GM23338 (cell line): ENCODE measurements at regions not wholly inside any gene's neighbourhood (a gene's known extent, or its start where the extent isn't known, plus 50 kb on each side); places are given as distances from the start of the nearest gene placed in this dataset.

Source experiments
- ATAC-seq: fragments of 200-7000 bp; cut with Tn5 transposase; 3 replicates; pipeline ENCODE4 v1.9.1; 2020
- DNase-seq: peaks from one replicate; pipeline ENCODE4 v3.0.0-alpha.2; 2015; ENCODE audit warnings: low spot score
- H2AFZ ChIP-seq: fragments of 200-600 bp; sonication (generic); 2 replicates; pipeline ENCODE4 v1.8.0; 2016; ENCODE audit warnings: antibody characterized with exemption, mild to moderate bottlenecking, moderate library complexity
- H3F3A ChIP-seq: fragments of 200-600 bp; sonication (generic); replicated peaks from 2 replicates; pipeline ENCODE4 v1.8.0; 2017; ENCODE audit warnings: antibody characterized with exemption, mixed run types, low read depth
- H3K27ac ChIP-seq: fragments of 200-600 bp; sonication (generic); 2 replicates; pipeline ENCODE4 v1.6.1; 2016; ENCODE audit warnings: low read depth
- H3K27me3 ChIP-seq: fragments of 200-600 bp; sonication (generic); 2 replicates; pipeline ENCODE4 v1.8.0; 2016; ENCODE audit warnings: mild to moderate bottlenecking, mixed run types, moderate library complexity; ENCODE audit not compliant: insufficient read depth
- H3K36me3 ChIP-seq: fragments of 200-600 bp; sonication (generic); 2 replicates; pipeline ENCODE4 v1.8.0; 2016; ENCODE audit warnings: mild to moderate bottlenecking; ENCODE audit not compliant: insufficient read depth
- H3K4me1 ChIP-seq: fragments of 200-600 bp; sonication (generic); 2 replicates; pipeline ENCODE4 v1.8.0; 2016; ENCODE audit warnings: mild to moderate bottlenecking, moderate library complexity; ENCODE audit not compliant: insufficient read depth
- H3K4me2 ChIP-seq: fragments of 200-600 bp; sonication (generic); 2 replicates; pipeline ENCODE4 v1.7.1; 2017; ENCODE audit warnings: mixed run types
- H3K4me3 ChIP-seq: fragments of 200-600 bp; sonication (generic); 2 replicates; pipeline ENCODE4 v1.6.1; 2016; ENCODE audit warnings: mixed run types
- H3K79me2 ChIP-seq: fragments of 200-600 bp; sonication (generic); replicated peaks from 2 replicates; pipeline ENCODE4 v1.8.0; 2017; ENCODE audit warnings: mild to moderate bottlenecking; ENCODE audit not compliant: insufficient read depth
- H3K9me2 ChIP-seq: fragments of 200-600 bp; sonication (generic); 2 replicates; pipeline ENCODE4 v1.8.0; 2017; ENCODE audit not compliant: insufficient read depth
- H4K20me1 ChIP-seq: fragments of 200-600 bp; sonication (generic); replicated peaks from 2 replicates; pipeline ENCODE4 v1.8.0; 2017; ENCODE audit warnings: mild to moderate bottlenecking; ENCODE audit not compliant: insufficient read depth
- H3K27ac Mint-ChIP-seq: 2 replicates; pipeline ENCODE4 v1.8.0; 2020; ENCODE audit warnings: inconsistent platforms, mild to moderate bottlenecking, moderate library complexity, mixed read lengths
- H3K27me3 Mint-ChIP-seq: 3 replicates; pipeline ENCODE4 v1.8.0; 2022; ENCODE audit warnings: low read depth, mild to moderate bottlenecking, moderate library complexity, mixed read lengths, inconsistent platforms; ENCODE audit not compliant: insufficient read depth, poor library complexity
- H3K36me3 Mint-ChIP-seq: 3 replicates; pipeline ENCODE4 v1.8.0; 2021; ENCODE audit warnings: low read depth, mild to moderate bottlenecking, inconsistent platforms, moderate library complexity, mixed read lengths
- H3K4me1 Mint-ChIP-seq: 3 replicates; pipeline ENCODE4 v1.8.0; 2020; ENCODE audit warnings: mild to moderate bottlenecking, inconsistent platforms, mixed read lengths
- H3K4me3 Mint-ChIP-seq: 3 replicates; pipeline ENCODE4 v1.8.0; 2021; ENCODE audit warnings: moderate library complexity, mild to moderate bottlenecking, inconsistent platforms, mixed read lengths
- H3K9me3 Mint-ChIP-seq: 3 replicates; pipeline ENCODE4 v1.8.0; 2020; ENCODE audit warnings: moderate library complexity, mild to moderate bottlenecking, inconsistent platforms, mixed read lengths
- EZH2phosphoT487 ChIP-seq: fragments of 200-600 bp; sonication (generic); IDR thresholded peaks from one replicate; pipeline ENCODE4 v1.8.1; 2018; ENCODE audit warnings: antibody characterized with exemption; ENCODE audit not compliant: unreplicated experiment
- JUNB ChIP-seq: IDR thresholded peaks from one replicate; pipeline ENCODE4 v1.6.1; 2016; ENCODE audit warnings: antibody characterized with exemption; ENCODE audit not compliant: unreplicated experiment
- POLR2AphosphoS5 ChIP-seq: IDR thresholded peaks from 2 replicates; pipeline ENCODE4 v1.6.1; 2016; ENCODE audit warnings: antibody characterized with exemption, low read depth
- TF ChIP-seq, protein P1 (sequence below): IDR thresholded peaks from one replicate; pipeline ENCODE4 v1.6.1; 2018; ENCODE audit warnings: antibody characterized with exemption; ENCODE audit not compliant: unreplicated experiment
- TF ChIP-seq, protein P2 (sequence below): fragments of 250-450 bp; sonication (Bioruptor Pico); IDR thresholded peaks from 2 replicates; pipeline ENCODE4 v1.5.0; 2020; ENCODE audit warnings: mild to moderate bottlenecking, moderate library complexity

DNA sequence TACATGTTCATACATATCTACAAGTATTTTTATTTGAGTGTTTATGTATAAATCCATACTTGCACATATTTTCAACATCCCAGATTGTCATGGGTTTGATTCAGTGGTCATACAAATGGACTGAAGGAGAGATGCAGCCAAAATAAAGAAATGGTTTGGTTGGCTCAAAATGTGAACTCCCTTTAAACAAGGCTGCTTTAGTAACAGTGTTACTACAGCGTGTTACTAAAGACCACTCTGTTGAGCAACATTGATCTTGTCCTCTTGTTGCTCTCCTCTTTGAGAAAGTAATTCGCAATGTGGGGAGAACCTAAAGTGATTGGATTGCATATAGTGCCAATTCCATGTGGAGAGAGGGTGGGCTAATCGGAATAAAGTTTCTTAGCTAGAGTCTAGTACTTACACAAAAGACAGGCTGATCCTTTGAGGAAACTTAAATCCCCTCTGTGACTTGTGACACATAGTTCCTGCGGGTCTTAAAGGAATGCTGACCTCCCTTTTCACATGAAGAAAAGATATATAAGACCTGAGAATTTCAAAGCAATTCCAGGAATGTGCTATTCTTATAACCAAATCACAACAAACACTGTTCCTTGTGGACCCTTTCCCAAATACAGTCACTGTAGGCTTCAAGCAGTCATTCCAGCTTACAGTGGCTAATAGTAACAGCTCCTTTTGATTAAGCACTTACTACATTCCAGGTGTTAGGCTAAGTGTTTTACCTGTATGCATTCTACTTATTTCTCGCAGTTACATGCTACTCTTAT lies 144.3 kb downstream of the FZD1 start:
- H3K4me1 Mint-ChIP-seq = peaks cover 15% of the 10 kb centered on the region; the same call in 2 of the 3 replicates
- no peaks in the 10 kb centered on the region for H4K20me1 ChIP-seq
- ATAC-seq (peak; percentile 67), DNase-seq (peak; percentile 65)
- H3K27ac ChIP-seq = no peak overlapping the region
- no peak overlapping the region for H3K27ac Mint-ChIP-seq
- no peaks in the 10 kb centered on the region for H3K27me3 ChIP-seq
- H3K36me3 Mint-ChIP-seq = no peaks in the 10 kb centered on the region
- H3F3A ChIP-seq = no peaks in the 10 kb centered on the region
- no peak overlapping the region for H3K4me2 ChIP-seq
- no peaks in the 10 kb centered on the region for H3K36me3 ChIP-seq
- no peak overlapping the region for H2AFZ ChIP-seq
- H3K4me3 Mint-ChIP-seq = no peak overlapping the region
- no peak for TF ChIP-seq POLR2AphosphoS5
- TF ChIP-seq, protein P1, sequence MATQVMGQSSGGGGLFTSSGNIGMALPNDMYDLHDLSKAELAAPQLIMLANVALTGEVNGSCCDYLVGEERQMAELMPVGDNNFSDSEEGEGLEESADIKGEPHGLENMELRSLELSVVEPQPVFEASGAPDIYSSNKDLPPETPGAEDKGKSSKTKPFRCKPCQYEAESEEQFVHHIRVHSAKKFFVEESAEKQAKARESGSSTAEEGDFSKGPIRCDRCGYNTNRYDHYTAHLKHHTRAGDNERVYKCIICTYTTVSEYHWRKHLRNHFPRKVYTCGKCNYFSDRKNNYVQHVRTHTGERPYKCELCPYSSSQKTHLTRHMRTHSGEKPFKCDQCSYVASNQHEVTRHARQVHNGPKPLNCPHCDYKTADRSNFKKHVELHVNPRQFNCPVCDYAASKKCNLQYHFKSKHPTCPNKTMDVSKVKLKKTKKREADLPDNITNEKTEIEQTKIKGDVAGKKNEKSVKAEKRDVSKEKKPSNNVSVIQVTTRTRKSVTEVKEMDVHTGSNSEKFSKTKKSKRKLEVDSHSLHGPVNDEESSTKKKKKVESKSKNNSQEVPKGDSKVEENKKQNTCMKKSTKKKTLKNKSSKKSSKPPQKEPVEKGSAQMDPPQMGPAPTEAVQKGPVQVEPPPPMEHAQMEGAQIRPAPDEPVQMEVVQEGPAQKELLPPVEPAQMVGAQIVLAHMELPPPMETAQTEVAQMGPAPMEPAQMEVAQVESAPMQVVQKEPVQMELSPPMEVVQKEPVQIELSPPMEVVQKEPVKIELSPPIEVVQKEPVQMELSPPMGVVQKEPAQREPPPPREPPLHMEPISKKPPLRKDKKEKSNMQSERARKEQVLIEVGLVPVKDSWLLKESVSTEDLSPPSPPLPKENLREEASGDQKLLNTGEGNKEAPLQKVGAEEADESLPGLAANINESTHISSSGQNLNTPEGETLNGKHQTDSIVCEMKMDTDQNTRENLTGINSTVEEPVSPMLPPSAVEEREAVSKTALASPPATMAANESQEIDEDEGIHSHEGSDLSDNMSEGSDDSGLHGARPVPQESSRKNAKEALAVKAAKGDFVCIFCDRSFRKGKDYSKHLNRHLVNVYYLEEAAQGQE = no peak
- no peak for TF ChIP-seq EZH2phosphoT487
- H3K79me2 ChIP-seq = no peaks in the 10 kb centered on the region
- H3K27me3 Mint-ChIP-seq = no peaks in the 10 kb centered on the region
- H3K9me3 Mint-ChIP-seq = no peaks in the 10 kb centered on the region
- H3K9me2 ChIP-seq = 0 out of 2 replicates have a peak, but pooled peaks cover under 1% of the 10 kb centered on the region
- no peak overlapping the region for H3K4me3 ChIP-seq
- no peaks in the 10 kb centered on the region for H3K4me1 ChIP-seq

DNA sequence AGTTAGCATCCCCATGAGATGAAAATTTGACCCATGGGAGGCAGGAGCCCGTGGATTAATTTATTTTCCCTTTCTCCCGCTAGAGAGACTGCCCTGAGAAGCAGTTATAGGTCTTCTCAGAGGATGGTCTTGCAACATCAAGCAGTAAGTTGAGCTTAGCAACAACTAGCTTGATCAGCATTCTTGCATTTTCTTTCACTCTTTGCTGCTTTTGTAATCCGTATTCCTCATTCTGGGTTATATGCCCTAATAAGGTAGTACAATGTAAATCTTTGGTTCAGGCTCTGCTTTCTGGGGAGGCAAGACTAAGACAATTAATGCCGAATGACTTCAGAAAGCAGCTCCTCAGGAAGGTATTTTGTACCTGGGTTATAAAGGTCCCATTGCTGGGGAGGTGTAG lies 146.8 kb downstream of the FZD1 start:
- ATAC-seq (peak; percentile 72), DNase-seq (peak; percentile 48)
- Mint-ChIP-seq H3K27me3 (no peaks in the 10 kb centered on the region), H3K27ac (no peak overlapping the region), H3K4me3 (no peak overlapping the region), H3K9me3 (no peaks in the 10 kb centered on the region), H3K36me3 (no peaks in the 10 kb centered on the region), H3K4me1 (peaks cover 15% of the 10 kb centered on the region; the same call in 2 of the 3 replicates)
- Histone ChIP-seq H3K79me2 (no peaks in the 10 kb centered on the region), H3K4me3 (no peak overlapping the region), H3K4me2 (no peak overlapping the region), H3F3A (no peaks in the 10 kb centered on the region), H3K27ac (no peak overlapping the region), H3K27me3 (no peaks in the 10 kb centered on the region), H3K9me2 (0 out of 2 replicates have a peak, but pooled peaks cover 5% of the 10 kb centered on the region), H2AFZ (no peak overlapping the region), H3K36me3 (no peaks in the 10 kb centered on the region), H4K20me1 (no peaks in the 10 kb centered on the region), H3K4me1 (no peaks in the 10 kb centered on the region)
- TF ChIP-seq, protein P2, sequence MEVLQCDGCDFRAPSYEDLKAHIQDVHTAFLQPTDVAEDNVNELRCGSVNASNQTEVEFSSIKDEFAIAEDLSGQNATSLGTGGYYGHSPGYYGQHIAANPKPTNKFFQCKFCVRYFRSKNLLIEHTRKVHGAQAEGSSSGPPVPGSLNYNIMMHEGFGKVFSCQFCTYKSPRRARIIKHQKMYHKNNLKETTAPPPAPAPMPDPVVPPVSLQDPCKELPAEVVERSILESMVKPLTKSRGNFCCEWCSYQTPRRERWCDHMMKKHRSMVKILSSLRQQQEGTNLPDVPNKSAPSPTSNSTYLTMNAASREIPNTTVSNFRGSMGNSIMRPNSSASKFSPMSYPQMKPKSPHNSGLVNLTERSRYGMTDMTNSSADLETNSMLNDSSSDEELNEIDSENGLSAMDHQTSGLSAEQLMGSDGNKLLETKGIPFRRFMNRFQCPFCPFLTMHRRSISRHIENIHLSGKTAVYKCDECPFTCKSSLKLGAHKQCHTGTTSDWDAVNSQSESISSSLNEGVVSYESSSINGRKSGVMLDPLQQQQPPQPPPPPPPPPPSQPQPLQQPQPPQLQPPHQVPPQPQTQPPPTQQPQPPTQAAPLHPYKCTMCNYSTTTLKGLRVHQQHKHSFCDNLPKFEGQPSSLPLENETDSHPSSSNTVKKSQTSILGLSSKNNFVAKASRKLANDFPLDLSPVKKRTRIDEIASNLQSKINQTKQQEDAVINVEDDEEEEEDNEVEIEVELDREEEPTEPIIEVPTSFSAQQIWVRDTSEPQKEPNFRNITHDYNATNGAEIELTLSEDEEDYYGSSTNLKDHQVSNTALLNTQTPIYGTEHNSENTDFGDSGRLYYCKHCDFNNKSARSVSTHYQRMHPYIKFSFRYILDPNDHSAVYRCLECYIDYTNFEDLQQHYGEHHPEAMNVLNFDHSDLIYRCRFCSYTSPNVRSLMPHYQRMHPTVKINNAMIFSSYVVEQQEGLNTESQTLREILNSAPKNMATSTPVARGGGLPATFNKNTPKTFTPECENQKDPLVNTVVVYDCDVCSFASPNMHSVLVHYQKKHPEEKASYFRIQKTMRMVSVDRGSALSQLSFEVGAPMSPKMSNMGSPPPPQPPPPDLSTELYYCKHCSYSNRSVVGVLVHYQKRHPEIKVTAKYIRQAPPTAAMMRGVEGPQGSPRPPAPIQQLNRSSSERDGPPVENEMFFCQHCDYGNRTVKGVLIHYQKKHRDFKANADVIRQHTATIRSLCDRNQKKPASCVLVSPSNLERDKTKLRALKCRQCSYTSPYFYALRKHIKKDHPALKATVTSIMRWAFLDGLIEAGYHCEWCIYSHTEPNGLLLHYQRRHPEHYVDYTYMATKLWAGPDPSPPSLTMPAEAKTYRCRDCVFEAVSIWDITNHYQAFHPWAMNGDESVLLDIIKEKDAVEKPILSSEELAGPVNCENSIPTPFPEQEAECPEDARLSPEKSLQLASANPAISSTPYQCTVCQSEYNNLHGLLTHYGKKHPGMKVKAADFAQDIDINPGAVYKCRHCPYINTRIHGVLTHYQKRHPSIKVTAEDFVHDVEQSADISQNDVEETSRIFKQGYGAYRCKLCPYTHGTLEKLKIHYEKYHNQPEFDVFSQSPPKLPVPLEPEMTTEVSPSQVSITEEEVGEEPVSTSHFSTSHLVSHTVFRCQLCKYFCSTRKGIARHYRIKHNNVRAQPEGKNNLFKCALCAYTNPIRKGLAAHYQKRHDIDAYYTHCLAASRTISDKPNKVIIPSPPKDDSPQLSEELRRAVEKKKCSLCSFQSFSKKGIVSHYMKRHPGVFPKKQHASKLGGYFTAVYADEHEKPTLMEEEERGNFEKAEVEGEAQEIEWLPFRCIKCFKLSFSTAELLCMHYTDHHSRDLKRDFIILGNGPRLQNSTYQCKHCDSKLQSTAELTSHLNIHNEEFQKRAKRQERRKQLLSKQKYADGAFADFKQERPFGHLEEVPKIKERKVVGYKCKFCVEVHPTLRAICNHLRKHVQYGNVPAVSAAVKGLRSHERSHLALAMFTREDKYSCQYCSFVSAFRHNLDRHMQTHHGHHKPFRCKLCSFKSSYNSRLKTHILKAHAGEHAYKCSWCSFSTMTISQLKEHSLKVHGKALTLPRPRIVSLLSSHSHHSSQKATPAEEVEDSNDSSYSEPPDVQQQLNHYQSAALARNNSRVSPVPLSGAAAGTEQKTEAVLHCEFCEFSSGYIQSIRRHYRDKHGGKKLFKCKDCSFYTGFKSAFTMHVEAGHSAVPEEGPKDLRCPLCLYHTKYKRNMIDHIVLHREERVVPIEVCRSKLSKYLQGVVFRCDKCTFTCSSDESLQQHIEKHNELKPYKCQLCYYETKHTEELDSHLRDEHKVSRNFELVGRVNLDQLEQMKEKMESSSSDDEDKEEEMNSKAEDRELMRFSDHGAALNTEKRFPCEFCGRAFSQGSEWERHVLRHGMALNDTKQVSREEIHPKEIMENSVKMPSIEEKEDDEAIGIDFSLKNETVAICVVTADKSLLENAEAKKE = peak; percentile 82
- TF ChIP-seq JUNB = no peak
